ENCODE measurements at regions not wholly inside any gene's neighbourhood (a gene's known extent, or its start where the extent isn't known, plus 50 kb on each side); places are given as distances from the start of the nearest gene placed in this dataset.
"Not testable (repeated sequence)": the region's sequence is repeated elsewhere in the genome, so short reads cannot be mapped to it uniquely, and the experiment has no call there.

DNA sequence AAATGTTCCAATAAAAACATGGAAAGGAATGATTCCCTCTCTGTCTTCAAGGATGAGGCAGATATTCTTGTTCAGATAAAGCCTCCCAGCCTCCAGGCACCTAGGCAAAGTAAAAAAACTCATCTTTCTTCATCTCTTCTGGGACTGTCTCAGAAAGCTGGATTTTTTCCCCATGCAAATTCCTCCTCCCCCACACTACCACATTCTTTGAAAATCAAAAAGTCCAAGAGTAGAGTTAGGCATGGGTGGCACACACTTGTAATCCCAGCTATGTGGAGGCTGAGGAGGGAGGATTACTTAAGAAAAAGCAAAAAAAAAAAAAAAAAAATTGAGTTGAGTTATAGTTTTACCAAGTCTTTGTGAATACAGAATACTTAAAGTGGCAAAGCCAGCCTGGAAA is 82.8 kb downstream of the GLUL start:
- no peak overlapping the region for H3K4me3 Mint-ChIP-seq
- peaks cover 4% of the 10 kb centered on the region for H3K9me3 Mint-ChIP-seq (ENCODE audit: insufficient read depth)
- Histone ChIP-seq H3K27ac (ENCODE audit: low read length in 2 of 2) (no peak overlapping the region), H3K9me3 (ENCODE audit: control extremely low read depth in 1 of 3, control insufficient read depth in 2 of 3, insufficient read depth in 1 of 3, low read length in 2 of 3) (peaks cover 0 to 3% (median 0%) of the 10 kb centered on the region in 3 donors), H3K4me1 (ENCODE audit: control insufficient read depth in 2 of 2, insufficient read depth in 2 of 2, low read length in 2 of 2) (no peaks in the 10 kb centered on the region), H2AFZ (ENCODE audit: insufficient read depth, low read depth, low read length, poor library complexity, severe bottlenecking) (no peak overlapping the region), H3K4me2 (replicated peaks; ENCODE audit: low read depth, low read length, poor library complexity, severe bottlenecking) (no peak overlapping the region), H3K36me3 (replicated peaks in 1 of 2; ENCODE audit: control extremely low read depth in 1 of 2, control insufficient read depth in 1 of 2, extremely low read depth in 1 of 2, insufficient read depth in 2 of 2, low read length in 1 of 2) (no peaks in the 10 kb centered on the region), H3K9ac (ENCODE audit: low read length) (no peak overlapping the region), H3K4me3 (ENCODE audit: control extremely low read depth in 1 of 5, extremely low read depth in 1 of 5, insufficient read depth in 1 of 5, low read depth in 2 of 5, low read length in 4 of 5) (no peak overlapping the region), H3K27me3 (replicated peaks in 1 of 4; ENCODE audit: control extremely low read depth in 1 of 4, control insufficient read depth in 3 of 4, insufficient read depth in 4 of 4, low read length in 3 of 4) (no peaks in the 10 kb centered on the region), H3K79me2 (ENCODE audit: control insufficient read depth, insufficient read depth, low read length) (no peaks in the 10 kb centered on the region), H4K20me1 (ENCODE audit: control insufficient read depth, insufficient read depth, low read length, poor library complexity, severe bottlenecking) (no peaks in the 10 kb centered on the region)
- peaks cover 13% of the 10 kb centered on the region for H3K27me3 Mint-ChIP-seq
- DNase-seq, result no peak
- H3K27ac Mint-ChIP-seq, result no peak overlapping the region
- ChIA-PET POLR2A (no interaction called here), CTCF (interaction anchor here (0.7 kb wide), 1 partner anchor 166 kb away, joined by 3 read pairs; no protein-coding TSS in a partner anchor)
- no peaks in the 10 kb centered on the region for H3K4me1 Mint-ChIP-seq
- TF ChIP-seq, protein P1, sequence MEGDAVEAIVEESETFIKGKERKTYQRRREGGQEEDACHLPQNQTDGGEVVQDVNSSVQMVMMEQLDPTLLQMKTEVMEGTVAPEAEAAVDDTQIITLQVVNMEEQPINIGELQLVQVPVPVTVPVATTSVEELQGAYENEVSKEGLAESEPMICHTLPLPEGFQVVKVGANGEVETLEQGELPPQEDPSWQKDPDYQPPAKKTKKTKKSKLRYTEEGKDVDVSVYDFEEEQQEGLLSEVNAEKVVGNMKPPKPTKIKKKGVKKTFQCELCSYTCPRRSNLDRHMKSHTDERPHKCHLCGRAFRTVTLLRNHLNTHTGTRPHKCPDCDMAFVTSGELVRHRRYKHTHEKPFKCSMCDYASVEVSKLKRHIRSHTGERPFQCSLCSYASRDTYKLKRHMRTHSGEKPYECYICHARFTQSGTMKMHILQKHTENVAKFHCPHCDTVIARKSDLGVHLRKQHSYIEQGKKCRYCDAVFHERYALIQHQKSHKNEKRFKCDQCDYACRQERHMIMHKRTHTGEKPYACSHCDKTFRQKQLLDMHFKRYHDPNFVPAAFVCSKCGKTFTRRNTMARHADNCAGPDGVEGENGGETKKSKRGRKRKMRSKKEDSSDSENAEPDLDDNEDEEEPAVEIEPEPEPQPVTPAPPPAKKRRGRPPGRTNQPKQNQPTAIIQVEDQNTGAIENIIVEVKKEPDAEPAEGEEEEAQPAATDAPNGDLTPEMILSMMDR (IDR thresholded peaks at IDR 0.05), result no peak
- no peak for ATAC-seq (ENCODE audit: low read depth)
- intact Hi-C loops (cut with micrococcal nuclease), result no loop called here

DNA sequence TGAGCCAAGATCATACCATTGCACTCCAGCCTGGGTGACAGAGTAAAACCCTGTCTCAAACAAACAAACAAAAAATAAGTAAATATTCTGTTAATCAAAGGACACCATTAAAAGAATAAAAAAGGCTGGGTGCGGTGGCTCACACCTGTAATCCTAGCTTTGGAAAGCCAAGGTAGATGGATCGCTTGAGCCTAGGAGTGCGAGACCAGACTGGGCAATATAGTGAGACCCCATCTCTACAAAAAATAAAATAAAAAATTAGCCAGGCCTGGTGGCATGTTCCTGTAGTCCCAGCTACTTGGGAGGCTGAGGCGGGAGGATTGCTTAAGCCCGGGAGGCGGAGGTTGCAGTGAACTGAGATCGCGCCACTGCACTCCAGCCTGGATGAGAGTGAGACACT is 84.1 kb downstream of the GLUL start:
- H3K4me1 ChIP-seq (ENCODE audit: control insufficient read depth in 2 of 2, insufficient read depth in 2 of 2, low read length in 2 of 2); H3K27ac Mint-ChIP-seq; intact Hi-C loops (cut with micrococcal nuclease); H3K27ac ChIP-seq (ENCODE audit: low read length in 2 of 2); H3K9me3 ChIP-seq (ENCODE audit: control extremely low read depth in 1 of 3, control insufficient read depth in 2 of 3, insufficient read depth in 1 of 3, low read length in 2 of 3); H3K4me3 Mint-ChIP-seq; DNase-seq; H3K27me3 ChIP-seq (replicated peaks in 1 of 4; ENCODE audit: control extremely low read depth in 1 of 4, control insufficient read depth in 3 of 4, insufficient read depth in 4 of 4, low read length in 3 of 4); ATAC-seq (ENCODE audit: low read depth); CTCF ChIA-PET; H4K20me1 ChIP-seq (ENCODE audit: control insufficient read depth, insufficient read depth, low read length, poor library complexity, severe bottlenecking); H3K4me3 ChIP-seq (ENCODE audit: control extremely low read depth in 1 of 5, extremely low read depth in 1 of 5, insufficient read depth in 1 of 5, low read depth in 2 of 5, low read length in 4 of 5); H2AFZ ChIP-seq (ENCODE audit: insufficient read depth, low read depth, low read length, poor library complexity, severe bottlenecking); H3K27me3 Mint-ChIP-seq; H3K4me2 ChIP-seq (replicated peaks; ENCODE audit: low read depth, low read length, poor library complexity, severe bottlenecking); H3K9ac ChIP-seq (ENCODE audit: low read length); H3K36me3 ChIP-seq (replicated peaks in 1 of 2; ENCODE audit: control extremely low read depth in 1 of 2, control insufficient read depth in 1 of 2, extremely low read depth in 1 of 2, insufficient read depth in 2 of 2, low read length in 1 of 2); H3K79me2 ChIP-seq (ENCODE audit: control insufficient read depth, insufficient read depth, low read length); H3K4me1 Mint-ChIP-seq; POLR2A ChIA-PET; H3K9me3 Mint-ChIP-seq (ENCODE audit: insufficient read depth): not testable (repeated sequence)
- 100% methylated on average over 2 of the region's 8 CpGs for WGBS (ENCODE audit: insufficient coverage)

All from B cell (primary cell).